ENCODE measurements at regions not wholly inside any gene's neighbourhood (a gene's known extent, or its start where the extent isn't known, plus 50 kb on each side); places are given as distances from the start of the nearest gene placed in this dataset.

GRCh38 chr4:57832083-57832482 lies 721.9 kb upstream of the IGFBP7 start:
- TF ChIP-seq, protein P1, sequence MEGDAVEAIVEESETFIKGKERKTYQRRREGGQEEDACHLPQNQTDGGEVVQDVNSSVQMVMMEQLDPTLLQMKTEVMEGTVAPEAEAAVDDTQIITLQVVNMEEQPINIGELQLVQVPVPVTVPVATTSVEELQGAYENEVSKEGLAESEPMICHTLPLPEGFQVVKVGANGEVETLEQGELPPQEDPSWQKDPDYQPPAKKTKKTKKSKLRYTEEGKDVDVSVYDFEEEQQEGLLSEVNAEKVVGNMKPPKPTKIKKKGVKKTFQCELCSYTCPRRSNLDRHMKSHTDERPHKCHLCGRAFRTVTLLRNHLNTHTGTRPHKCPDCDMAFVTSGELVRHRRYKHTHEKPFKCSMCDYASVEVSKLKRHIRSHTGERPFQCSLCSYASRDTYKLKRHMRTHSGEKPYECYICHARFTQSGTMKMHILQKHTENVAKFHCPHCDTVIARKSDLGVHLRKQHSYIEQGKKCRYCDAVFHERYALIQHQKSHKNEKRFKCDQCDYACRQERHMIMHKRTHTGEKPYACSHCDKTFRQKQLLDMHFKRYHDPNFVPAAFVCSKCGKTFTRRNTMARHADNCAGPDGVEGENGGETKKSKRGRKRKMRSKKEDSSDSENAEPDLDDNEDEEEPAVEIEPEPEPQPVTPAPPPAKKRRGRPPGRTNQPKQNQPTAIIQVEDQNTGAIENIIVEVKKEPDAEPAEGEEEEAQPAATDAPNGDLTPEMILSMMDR (conservative IDR thresholded peaks at IDR 0.05; ENCODE audit: low read length), result no peak
- no peak for TF ChIP-seq EZH2phosphoT487 (IDR thresholded peaks at IDR 0.05; ENCODE audit: borderline replicate concordance, low read depth, low read length)
- no TSS peak for BruUV-seq (replicated peaks)
- intact Hi-C loops (cut with micrococcal nuclease; ENCODE audit: unreplicated experiment), result no loop called here
- POLR2A ChIA-PET, result no interaction called here
- H3K4me3 ChIP-seq (ENCODE audit: low read depth, low read length, poor library complexity, severe bottlenecking), result no peak overlapping the region
- CTCF ChIA-PET (ENCODE audit: unreplicated experiment), result no interaction called here
- no peaks in the 10 kb centered on the region for H3K9me2 ChIP-seq (ENCODE audit: insufficient read depth, low read length)
- H3K9me3 ChIP-seq (ENCODE audit: low read length), result no peaks in the 10 kb centered on the region
- H3K4me2 ChIP-seq (ENCODE audit: low read length), result no peak overlapping the region
- no peaks in the 10 kb centered on the region for H3K4me1 ChIP-seq (ENCODE audit: insufficient read depth, low read length, poor library complexity, severe bottlenecking)
- H3K36me3 ChIP-seq (ENCODE audit: insufficient read depth, low read length), result no peaks in the 10 kb centered on the region
- no peaks in the 10 kb centered on the region for H4K20me1 ChIP-seq (ENCODE audit: insufficient read depth, low read length)
- H2AFZ ChIP-seq (ENCODE audit: low read length), result no peak overlapping the region
- H3K79me2 ChIP-seq (ENCODE audit: insufficient read depth, low read depth, low read length), result no peaks in the 10 kb centered on the region
- no peak overlapping the region for H3K27ac ChIP-seq (ENCODE audit: low read depth, low read length, poor library complexity, severe bottlenecking)
- DNase-seq (ENCODE audit: low spot score), result no peak

DNA sequence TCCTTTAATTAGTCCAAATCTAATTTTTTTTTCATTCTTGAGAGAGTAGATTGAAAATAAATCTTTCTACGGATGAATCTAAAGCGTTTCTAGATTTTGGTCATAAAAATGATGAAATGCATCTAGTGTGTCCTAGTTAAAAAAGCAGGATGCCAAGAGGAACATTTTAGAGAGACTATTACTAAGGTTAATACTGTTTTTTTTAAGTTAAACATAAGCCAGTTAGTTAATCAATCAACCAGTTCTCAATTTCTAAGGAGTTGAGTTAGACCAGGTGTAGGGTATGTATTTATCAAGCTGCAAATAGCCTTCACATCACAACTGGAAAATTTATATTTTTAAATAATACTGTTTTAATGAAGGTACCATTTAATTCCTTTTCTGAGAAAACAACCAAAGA lies 679.5 kb upstream of the IGFBP7 start:
- TF ChIP-seq EZH2phosphoT487 (IDR thresholded peaks at IDR 0.05; ENCODE audit: borderline replicate concordance, low read depth, low read length), result no peak
- TF ChIP-seq, protein P1 (conservative IDR thresholded peaks at IDR 0.05; ENCODE audit: low read length), result no peak
- DNase-seq (ENCODE audit: low spot score), result no peak
- Histone ChIP-seq H3K79me2 (ENCODE audit: insufficient read depth, low read depth, low read length) (no peaks in the 10 kb centered on the region), H3K27ac (ENCODE audit: low read depth, low read length, poor library complexity, severe bottlenecking) (no peak overlapping the region), H2AFZ (ENCODE audit: low read length) (no peak overlapping the region), H3K9me3 (ENCODE audit: low read length) (no peaks in the 10 kb centered on the region), H3K36me3 (ENCODE audit: insufficient read depth, low read length) (no peaks in the 10 kb centered on the region), H3K4me3 (ENCODE audit: low read depth, low read length, poor library complexity, severe bottlenecking) (no peak overlapping the region), H3K4me1 (ENCODE audit: insufficient read depth, low read length, poor library complexity, severe bottlenecking) (no peaks in the 10 kb centered on the region), H4K20me1 (ENCODE audit: insufficient read depth, low read length) (no peaks in the 10 kb centered on the region), H3K9me2 (ENCODE audit: insufficient read depth, low read length) (no peaks in the 10 kb centered on the region), H3K4me2 (ENCODE audit: low read length) (no peak overlapping the region)
- ChIA-PET CTCF (ENCODE audit: unreplicated experiment) (no interaction called here), POLR2A (no interaction called here)
- intact Hi-C loops (cut with micrococcal nuclease; ENCODE audit: unreplicated experiment), result no loop called here
- no TSS peak for BruUV-seq (replicated peaks)

- BruUV-seq (replicated peaks), result no TSS peak
- no peak for TF ChIP-seq EZH2phosphoT487 (IDR thresholded peaks at IDR 0.05; ENCODE audit: borderline replicate concordance, low read depth, low read length)
- TF ChIP-seq, protein P1 (conservative IDR thresholded peaks at IDR 0.05; ENCODE audit: low read length), result no peak
- CTCF ChIA-PET (ENCODE audit: unreplicated experiment), result no interaction called here
These were observed 667.7 kb upstream of the IGFBP7 start for GRCh38 chr4:57777876-57778275.

More at GRCh38 chr4:57777876-57778275, 667.7 kb upstream of the IGFBP7 start:
- no peak overlapping the region for H3K27ac ChIP-seq (ENCODE audit: low read depth, low read length, poor library complexity, severe bottlenecking)
- H3K4me1 ChIP-seq (ENCODE audit: insufficient read depth, low read length, poor library complexity, severe bottlenecking), result no peaks in the 10 kb centered on the region
- H3K9me3 ChIP-seq (ENCODE audit: low read length), result no peaks in the 10 kb centered on the region
- no peaks in the 10 kb centered on the region for H3K36me3 ChIP-seq (ENCODE audit: insufficient read depth, low read length)
- no peak overlapping the region for H3K4me2 ChIP-seq (ENCODE audit: low read length)
- no peaks in the 10 kb centered on the region for H3K79me2 ChIP-seq (ENCODE audit: insufficient read depth, low read depth, low read length)
- no peak overlapping the region for H3K4me3 ChIP-seq (ENCODE audit: low read depth, low read length, poor library complexity, severe bottlenecking)
- no peak overlapping the region for H2AFZ ChIP-seq (ENCODE audit: low read length)
- H4K20me1 ChIP-seq (ENCODE audit: insufficient read depth, low read length), result no peaks in the 10 kb centered on the region
- intact Hi-C loops (cut with micrococcal nuclease; ENCODE audit: unreplicated experiment), result no loop called here
- H3K9me2 ChIP-seq (ENCODE audit: insufficient read depth, low read length), result no peaks in the 10 kb centered on the region
- POLR2A ChIA-PET, result interaction anchor here (0.6 kb wide), 1 partner anchor 73 kb away, joined by 3 read pairs; no protein-coding TSS in a partner anchor
- DNase-seq (ENCODE audit: low spot score), result no peak
